HepG2 (cell line): ENCODE measurements at regions not wholly inside any gene's neighbourhood (a gene's known extent, or its start where the extent isn't known, plus 50 kb on each side); places are given as distances from the start of the nearest gene placed in this dataset.

ENCODE experiments used
- ATAC-seq: fragments of 200-7000 bp; cut with Tn5 transposase; 3 replicates; pipeline ENCODE4 v1.9.1; 2020; ENCODE audit warnings: mild to moderate bottlenecking, moderate library complexity
- BruUV-seq: library from RNA; stranded (reverse); fragments of 400-500 nt; replicated peaks from 2 replicates; lab custom pipeline; 2021; lab: Mats Ljungman, UMichigan
- CTCF ChIA-PET: fragments of 300-600 bp; formaldehyde crosslinking; extraction: SDS; loops from one replicate; lab custom pipeline; 2021; ENCODE audit warnings: low total read pairs, inconsistent platforms, low intra/inter-chr PET ratio; lab: Yijun Ruan, JAX
- POLR2A ChIA-PET: fragments of 350-600 bp; sonication (Branson Sonifier 250); formaldehyde crosslinking; loops from one replicate; lab custom pipeline; 2020; ENCODE audit warnings: antibody characterized with exemption, inconsistent platforms; lab: Yijun Ruan, JAX
- DNase-seq: peaks from one replicate; pipeline ENCODE4 v3.0.0-alpha.2; 2015; ENCODE audit warnings: low spot score
- FAIRE-seq: peaks from 3 replicates; lab custom pipeline; 2011; peaks lifted over from hg19 to GRCh38; lab: Jason Lieb, UNC
- H2AFZ ChIP-seq: one replicate; pipeline ENCODE4 v1.6.1; 2011; ENCODE audit warnings: low read length, inconsistent platforms
- H3K27ac ChIP-seq: fragments of 300-600 bp; 3 replicates; pipeline ENCODE4 v1.8.0; 2011; ENCODE audit warnings: mixed run types, mild to moderate bottlenecking, mixed read lengths, low read length, inconsistent platforms; ENCODE audit not compliant: insufficient read depth; ENCODE audit errors: extremely low read length
- H3K27me3 ChIP-seq, 2 experiments: fragments of 200-600 bp in 1 of 2; 2 replicates in 1 of 2; 3 replicates in 1 of 2; pipeline versions ENCODE4 v1.6.0 to v1.8.0; 2011; ENCODE audit warnings: low read length in 2 of 2, mild to moderate bottlenecking in 2 of 2, moderate library complexity in 2 of 2, inconsistent platforms in 1 of 2; ENCODE audit not compliant: insufficient read depth in 2 of 2, control insufficient read depth in 1 of 2
- H3K36me3 ChIP-seq, 2 experiments: fragments of 200-600 bp in 1 of 2; replicated peaks in 1 of 2; 2 replicates in 1 of 2; 3 replicates in 1 of 2; pipeline versions ENCODE4 v1.5.1 to v1.8.0; 2011; ENCODE audit warnings: low read length in 2 of 2, inconsistent platforms in 1 of 2; ENCODE audit not compliant: insufficient read depth in 2 of 2, control insufficient read depth in 1 of 2
- H3K4me1 ChIP-seq: 2 replicates; pipeline ENCODE4 v1.5.1; 2012; ENCODE audit warnings: low read length, inconsistent platforms; ENCODE audit not compliant: insufficient read depth
- H3K4me2 ChIP-seq: 2 replicates; pipeline ENCODE4 v1.6.0; 2011; ENCODE audit warnings: low read depth, low read length, inconsistent platforms
- H3K4me3 ChIP-seq, 3 experiments: fragments of 200-600 bp in 1 of 3; sonication (generic), shearing (Covaris generic) in 1 of 3; replicated peaks in 1 of 3; 2 replicates each; pipeline ENCODE4 v1.5.1; 2011 to 2016; ENCODE audit warnings: low read length in 3 of 3, inconsistent platforms in 2 of 3, low read depth in 2 of 3, mild to moderate bottlenecking in 2 of 3, control low read depth in 1 of 3, mixed read lengths in 1 of 3; ENCODE audit not compliant: insufficient read depth in 1 of 3
- H3K79me2 ChIP-seq: one replicate; pipeline ENCODE4 v1.6.1; 2011; ENCODE audit warnings: low read length, inconsistent platforms; ENCODE audit not compliant: insufficient read depth
- H3K9ac ChIP-seq: 2 replicates; pipeline ENCODE4 v1.6.0; 2011; ENCODE audit warnings: mild to moderate bottlenecking, low read depth, low read length, inconsistent platforms; ENCODE audit not compliant: insufficient read depth
- H3K9me3 ChIP-seq: 2 replicates; pipeline ENCODE4 v1.5.1; 2012; ENCODE audit warnings: mild to moderate bottlenecking, low read length
- H4K20me1 ChIP-seq: 2 replicates; pipeline ENCODE4 v1.6.0; 2011; ENCODE audit warnings: inconsistent platforms, mild to moderate bottlenecking, low read length, moderate library complexity; ENCODE audit not compliant: insufficient read depth
- IKZF1 ChIP-seq: fragments of 450-650 bp; IDR thresholded peaks from 2 replicates; pipeline ENCODE4 v1.7.1; 2016
- MAZ ChIP-seq, 2 experiments: sonication (generic) in 1 of 2; formaldehyde crosslinking in 1 of 2; IDR thresholded peaks; 2 replicates each; pipeline versions ENCODE4 v1.5.0 to v1.6.1; 2012 to 2020; ENCODE audit warnings: low read depth in 2 of 2, mild to moderate bottlenecking in 2 of 2, borderline replicate concordance in 1 of 2, improper control_type of control experiment in 1 of 2, low read length in 1 of 2, missing genetic modification reagents in 1 of 2, moderate library complexity in 1 of 2
- NFE2L2 ChIP-seq: fragments of 150-350 bp; IDR thresholded peaks from 2 replicates; pipeline ENCODE4 v1.6.1; 2014; ENCODE audit warnings: low read length
- NR0B2 ChIP-seq: sonication (generic); formaldehyde crosslinking; IDR thresholded peaks from 2 replicates; pipeline ENCODE4 v1.4.0; 2020; ENCODE audit warnings: mild to moderate bottlenecking, missing genetic modification reagents
- PPARG ChIP-seq: conservative IDR thresholded peaks from 2 replicates; pipeline ENCODE4 v1.6.1; 2016; ENCODE audit warnings: missing biosample characterization, missing genetic modification reagents
- REL ChIP-seq: sonication (generic); formaldehyde crosslinking; conservative IDR thresholded peaks from 2 replicates; pipeline ENCODE4 v1.8.0; 2022; ENCODE audit warnings: mild to moderate bottlenecking, missing genetic modification reagents, moderate library complexity
- SOX13 ChIP-seq, 3 experiments: fragments of 450-650 bp in 1 of 3; sonication (generic) in 1 of 3; formaldehyde crosslinking in 1 of 3; IDR thresholded peaks in 2 of 3; conservative IDR thresholded peaks in 1 of 3; 2 replicates each; pipeline versions ENCODE4 v1.5.0 to v1.6.1; 2016 to 2020; ENCODE audit warnings: antibody characterized with exemption in 1 of 3, mild to moderate bottlenecking in 1 of 3, missing compliant biosample characterization in 1 of 3, missing genetic modification reagents in 1 of 3, moderate library complexity in 1 of 3
- STAT5B ChIP-seq: sonication (generic); formaldehyde crosslinking; IDR thresholded peaks from 2 replicates; pipeline ENCODE4 v1.4.0; 2020; ENCODE audit warnings: missing genetic modification reagents
- TBL1XR1 ChIP-seq: fragments of 150-350 bp; IDR thresholded peaks from 2 replicates; pipeline ENCODE4 v1.6.1; 2014; ENCODE audit warnings: borderline replicate concordance, low read length; ENCODE audit not compliant: partially characterized antibody
- ZBTB46 ChIP-seq: sonication (generic); formaldehyde crosslinking; IDR thresholded peaks from 2 replicates; pipeline ENCODE4 v1.4.0; 2020; ENCODE audit warnings: mild to moderate bottlenecking, missing genetic modification reagents, borderline replicate concordance
- ZNF33A ChIP-seq: sonication (generic); formaldehyde crosslinking; IDR thresholded peaks from 2 replicates; pipeline ENCODE4 v1.5.1; 2020; ENCODE audit warnings: missing genetic modification reagents, mild to moderate bottlenecking, moderate library complexity, borderline replicate concordance
- ZNF383 ChIP-seq: sonication (generic); formaldehyde crosslinking; IDR thresholded peaks from 2 replicates; pipeline ENCODE4 v1.4.0; 2020; ENCODE audit warnings: missing genetic modification reagents, mild to moderate bottlenecking, borderline replicate concordance
- ZNF512 ChIP-seq: sonication (generic); formaldehyde crosslinking; IDR thresholded peaks from 2 replicates; pipeline ENCODE4 v1.4.0; 2020; ENCODE audit warnings: mild to moderate bottlenecking, missing genetic modification reagents
- ZNF546 ChIP-seq: sonication (generic); formaldehyde crosslinking; conservative IDR thresholded peaks from 2 replicates; pipeline ENCODE4 v1.8.1; 2023; ENCODE audit warnings: mild to moderate bottlenecking, missing genetic modification reagents
- ZNF768 ChIP-seq: sonication (generic); formaldehyde crosslinking; IDR thresholded peaks from 2 replicates; pipeline ENCODE4 v1.4.0; 2020; ENCODE audit warnings: missing genetic modification reagents
- ZSCAN9 ChIP-seq: IDR thresholded peaks from 2 replicates; pipeline ENCODE4 v1.6.1; 2016; ENCODE audit warnings: borderline replicate concordance
- WGBS: methylation state at CpG from one replicate; pipeline ENCODE4 v1.1.6; 2017; ENCODE audit warnings: low lambda C conversion rate; 5-methylcytosine and 5-hydroxymethylcytosine counted together
- in situ Hi-C: cut with HindIII; loops from 2 replicates; pipeline ENCODE4 v1.10.0; 2017; ENCODE audit warnings: low pct_unique_long_range_greater_than_20kb; ENCODE audit not compliant: extremely low pct_ligation_motif_present
- intact Hi-C: fragments of 100-400 bp; cut with micrococcal nuclease; formaldehyde crosslinking; loops from one replicate; pipeline ENCODE4 v1.10.0; 2022; ENCODE audit not compliant: unreplicated experiment

GRCh38 chr9:10773136-10773535 lies 160.3 kb upstream of the PTPRD start:
- no peak for TF ChIP-seq ZNF768 (CRISPR knock-in tag)
- TF ChIP-seq ZNF546 (CRISPR knock-in tag) = no peak
- no peak for TF ChIP-seq ZBTB46 (CRISPR knock-in tag)
- TF ChIP-seq ZNF33A (CRISPR knock-in tag) = no peak
- no peak for TF ChIP-seq STAT5B (CRISPR knock-in tag)
- no peak for TF ChIP-seq REL (CRISPR knock-in tag)
- no peak for TF ChIP-seq ZNF383 (CRISPR knock-in tag)
- no peak for TF ChIP-seq SOX13 (IDR thresholded peaks at IDR 0.05)
- no peak for TF ChIP-seq SOX13 (CRISPR knock-in tag; conservative IDR thresholded peaks at IDR 0.05 in 1 of 2, IDR thresholded peaks at IDR 0.05 in 1 of 2)
- no peak for TF ChIP-seq ZNF512
- no peak for TF ChIP-seq TBL1XR1
- no peak for TF ChIP-seq MAZ (IDR thresholded peaks at IDR 0.05; ENCODE audit: borderline replicate concordance, low read depth, low read length)
- TF ChIP-seq MAZ (CRISPR knock-in tag; IDR thresholded peaks at IDR 0.05; ENCODE audit: low read depth) = no peak
- no peak for TF ChIP-seq IKZF1
- TF ChIP-seq NFE2L2 = no peak
- TF ChIP-seq ZSCAN9 = no peak
- TF ChIP-seq PPARG = no peak
- TF ChIP-seq NR0B2 (CRISPR knock-in tag) = no peak
- FAIRE-seq (no peak), ATAC-seq (no peak), DNase-seq (no peak)
- Histone ChIP-seq H3K4me1 (no peaks in the 10 kb centered on the region), H3K36me3 (no peaks in the 10 kb centered on the region), H3K9me3 (peaks cover 79% of the 10 kb centered on the region), H3K27me3 (no peaks in the 10 kb centered on the region), H3K4me3 (no peak overlapping the region), H3K27ac (no peak overlapping the region), H3K9ac (no peak overlapping the region), H3K79me2 (no peaks in the 10 kb centered on the region), H3K4me2 (no peak overlapping the region), H4K20me1 (no peaks in the 10 kb centered on the region), H2AFZ (no peak overlapping the region)
- CTCF ChIA-PET = no interaction called here
- in situ Hi-C loops = no loop called here
- 2% methylated on average over 4 of the region's 4 CpGs for WGBS
- intact Hi-C loops = no loop called here
- POLR2A ChIA-PET = no interaction called here
- BruUV-seq = no TSS peak
